HG03460 (cell line): ENCODE measurements at regions not wholly inside any gene's neighbourhood (a gene's known extent, or its start where the extent isn't known, plus 50 kb on each side); places are given as distances from the start of the nearest gene placed in this dataset.
A peak's percentile ranks its signal among the peaks of the same experiment; 100 is the strongest.

ENCODE experiments used
- ATAC-seq: cut with Tn5 transposase; IDR thresholded peaks from one replicate; pipeline ENCODE4 v1.9.1; 2021; ENCODE audit not compliant: unreplicated experiment

- no peak for ATAC-seq
Measured at GRCh38 chr9:1201262-1201661, 151.1 kb downstream of the DMRT2 start.

- no peak for ATAC-seq
Measured at GRCh38 chr9:1201901-1202300, 151.7 kb downstream of the DMRT2 start.

GRCh38 chr9:1202512-1203280 is 152.5 kb downstream of the DMRT2 start:
- ATAC-seq: no peak

- ATAC-seq: no peak
Measured at GRCh38 chr9:1207686-1208085, 157.5 kb downstream of the DMRT2 start.

GRCh38 chr9:1208157-1208556 is 158.0 kb downstream of the DMRT2 start:
- no peak for ATAC-seq

- no peak for ATAC-seq
Measured at GRCh38 chr9:1210954-1211353, 160.8 kb downstream of the DMRT2 start.

- ATAC-seq: no peak
Measured at GRCh38 chr9:1216532-1216931, 166.4 kb downstream of the DMRT2 start.

GRCh38 chr9:1217076-1217475 is 166.9 kb downstream of the DMRT2 start:
- no peak for ATAC-seq

GRCh38 chr9:1219284-1219683 is 169.1 kb downstream of the DMRT2 start:
- no peak for ATAC-seq

- no peak for ATAC-seq
Measured at GRCh38 chr9:1221298-1221697, 171.1 kb downstream of the DMRT2 start.

GRCh38 chr9:1222511-1222910 is 172.4 kb downstream of the DMRT2 start:
- no peak for ATAC-seq

- peak; percentile 87 for ATAC-seq
Measured at GRCh38 chr9:1231998-1232919, 182.1 kb downstream of the DMRT2 start.

GRCh38 chr9:1233568-1233967 is 183.4 kb downstream of the DMRT2 start:
- no peak for ATAC-seq

- ATAC-seq: no peak
Measured at GRCh38 chr9:1235650-1236049, 185.5 kb downstream of the DMRT2 start.

- no peak for ATAC-seq
Measured at GRCh38 chr9:1236061-1236460, 185.9 kb downstream of the DMRT2 start.

GRCh38 chr9:1238407-1238806 is 188.2 kb downstream of the DMRT2 start:
- ATAC-seq: no peak

GRCh38 chr9:1248743-1249142 is 198.6 kb downstream of the DMRT2 start:
- no peak for ATAC-seq

GRCh38 chr9:1253064-1253979 is 203.2 kb downstream of the DMRT2 start:
- no peak for ATAC-seq

GRCh38 chr9:1254071-1254470 is 203.9 kb downstream of the DMRT2 start:
- ATAC-seq: no peak

GRCh38 chr9:1256178-1256577 is 206.0 kb downstream of the DMRT2 start:
- ATAC-seq: no peak

- ATAC-seq: no peak
Measured at GRCh38 chr9:1261266-1261665, 211.1 kb downstream of the DMRT2 start.
